Effector memory CD4-positive, alpha-beta T cell (primary cell): ENCODE measurements at regions not wholly inside any gene's neighbourhood (a gene's known extent, or its start where the extent isn't known, plus 50 kb on each side); places are given as distances from the start of the nearest gene placed in this dataset.
"Not testable (repeated sequence)": the region's sequence is repeated elsewhere in the genome, so short reads cannot be mapped to it uniquely, and the experiment has no call there.

ENCODE experiments used
- DNase-seq, 3 donors: peaks; one replicate each; pipeline ENCODE4 v3.0.0-alpha.2; 2020
- H3K27ac ChIP-seq: 2 replicates; pipeline ENCODE4 v1.7.0; 2013; ENCODE audit warnings: mild to moderate bottlenecking, low read length, moderate library complexity; ENCODE audit not compliant: insufficient read depth, poor library complexity, severe bottlenecking
- H3K27me3 ChIP-seq: replicated peaks from 2 replicates; pipeline ENCODE4 v1.7.0; 2013; ENCODE audit warnings: mild to moderate bottlenecking, low read length; ENCODE audit not compliant: insufficient read depth, control insufficient read depth, poor library complexity, severe bottlenecking
- H3K36me3 ChIP-seq: 2 replicates; pipeline ENCODE4 v1.7.0; 2013; ENCODE audit warnings: mild to moderate bottlenecking, low read length, moderate library complexity; ENCODE audit not compliant: control insufficient read depth, insufficient read depth
- H3K4me1 ChIP-seq: 2 replicates; pipeline ENCODE4 v1.7.0; 2013; ENCODE audit warnings: low read length, mild to moderate bottlenecking; ENCODE audit not compliant: control insufficient read depth, insufficient read depth, poor library complexity, severe bottlenecking
- H3K4me3 ChIP-seq: 2 replicates; pipeline ENCODE4 v1.7.0; 2013; ENCODE audit warnings: low read length, low read depth, mild to moderate bottlenecking; ENCODE audit not compliant: insufficient read depth, poor library complexity, severe bottlenecking
- H3K9me3 ChIP-seq: 2 replicates; pipeline ENCODE4 v1.7.0; 2013; ENCODE audit warnings: mild to moderate bottlenecking, low read length, moderate library complexity; ENCODE audit not compliant: control insufficient read depth

GRCh38 chr3:186439725-186440124, 77.7 kb upstream of the DGKG start:
- H3K4me3 ChIP-seq, result no peak overlapping the region
- no peaks in the 10 kb centered on the region for H3K4me1 ChIP-seq
- no peaks in the 10 kb centered on the region for H3K27me3 ChIP-seq
- H3K36me3 ChIP-seq, result no peaks in the 10 kb centered on the region
- no peak overlapping the region for H3K27ac ChIP-seq
- H3K9me3 ChIP-seq, result no peaks in the 10 kb centered on the region
- no peak for DNase-seq

- not testable (repeated sequence) for H3K27me3 ChIP-seq, DNase-seq, H3K27ac ChIP-seq, H3K9me3 ChIP-seq, H3K36me3 ChIP-seq, H3K4me3 ChIP-seq, H3K4me1 ChIP-seq
Observed at GRCh38 chr3:186435332-186435731, 73.3 kb upstream of the DGKG start.

DNA sequence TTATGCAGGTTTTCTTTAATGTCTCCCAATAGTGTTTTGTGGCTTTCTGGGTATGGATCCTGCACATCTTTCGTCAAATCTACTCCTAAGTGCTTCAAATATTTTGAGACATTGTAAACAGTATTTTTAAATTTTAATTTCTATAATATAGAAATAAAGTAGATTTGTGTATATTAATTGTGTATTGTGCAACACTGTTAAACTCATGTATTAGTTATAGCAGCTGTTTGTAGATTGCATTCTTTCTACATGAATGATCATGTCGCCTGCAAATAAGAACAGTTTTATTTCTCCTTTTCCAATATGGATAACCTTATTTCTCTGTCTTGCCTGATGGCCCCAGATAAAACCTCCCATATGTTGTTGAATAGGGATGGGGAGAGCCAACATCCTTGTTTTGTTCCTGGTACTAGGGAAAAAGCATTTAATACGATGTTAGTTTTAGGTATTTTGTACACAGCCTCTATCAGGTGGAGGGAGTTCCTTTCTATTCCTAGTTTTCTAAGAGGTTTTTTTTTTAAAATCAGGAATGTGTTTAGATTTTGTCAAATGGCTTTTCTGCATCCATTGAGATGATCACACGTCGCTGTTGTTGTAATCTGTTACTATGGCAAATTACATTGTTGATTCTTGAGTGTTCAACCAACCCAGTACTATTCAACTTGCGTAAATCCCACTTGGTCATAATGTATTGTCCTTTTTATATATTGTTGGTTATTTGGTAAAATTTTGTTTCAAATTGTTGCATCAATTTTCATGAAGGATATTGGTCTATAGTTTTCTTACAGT, 71.1 kb upstream of the DGKG start:
- no peaks in the 10 kb centered on the region for H3K27me3 ChIP-seq
- H3K4me3 ChIP-seq, result no peak overlapping the region
- H3K4me1 ChIP-seq, result no peaks in the 10 kb centered on the region
- H3K27ac ChIP-seq, result no peak overlapping the region
- no peaks in the 10 kb centered on the region for H3K9me3 ChIP-seq
- H3K36me3 ChIP-seq, result no peaks in the 10 kb centered on the region
- DNase-seq, result no peak

DNA sequence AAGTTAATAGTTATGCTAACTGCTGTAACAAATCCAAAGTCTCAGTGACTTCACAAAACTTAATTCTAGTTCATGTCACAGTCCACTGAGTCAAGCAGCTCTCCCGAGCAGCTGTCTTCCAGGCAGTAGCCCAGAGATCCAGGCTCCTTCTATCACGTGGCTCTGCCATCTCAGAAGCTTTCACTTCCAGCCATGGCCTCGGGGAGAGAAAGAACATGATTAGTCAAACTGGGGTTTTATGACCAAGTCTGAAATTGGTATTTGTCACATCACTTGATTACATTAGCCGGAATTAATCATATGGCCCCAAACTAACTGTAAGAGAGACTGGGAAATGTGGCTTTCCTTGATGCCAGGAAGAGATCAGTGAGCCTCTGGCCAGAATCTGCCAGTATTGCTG, 70.2 kb upstream of the DGKG start:
- H3K4me3 ChIP-seq, result no peak overlapping the region
- H3K36me3 ChIP-seq, result no peaks in the 10 kb centered on the region
- DNase-seq, result no peak
- H3K9me3 ChIP-seq, result no peaks in the 10 kb centered on the region
- no peaks in the 10 kb centered on the region for H3K4me1 ChIP-seq
- H3K27me3 ChIP-seq, result no peaks in the 10 kb centered on the region
- H3K27ac ChIP-seq, result no peak overlapping the region

- H3K27ac ChIP-seq, result no peak overlapping the region
- no peaks in the 10 kb centered on the region for H3K4me1 ChIP-seq
- DNase-seq, result no peak
- H3K27me3 ChIP-seq, result no peaks in the 10 kb centered on the region
- no peaks in the 10 kb centered on the region for H3K36me3 ChIP-seq
- H3K9me3 ChIP-seq, result no peaks in the 10 kb centered on the region
- no peak overlapping the region for H3K4me3 ChIP-seq
Observed at GRCh38 chr3:186427627-186428281, 65.7 kb upstream of the DGKG start.

DNA sequence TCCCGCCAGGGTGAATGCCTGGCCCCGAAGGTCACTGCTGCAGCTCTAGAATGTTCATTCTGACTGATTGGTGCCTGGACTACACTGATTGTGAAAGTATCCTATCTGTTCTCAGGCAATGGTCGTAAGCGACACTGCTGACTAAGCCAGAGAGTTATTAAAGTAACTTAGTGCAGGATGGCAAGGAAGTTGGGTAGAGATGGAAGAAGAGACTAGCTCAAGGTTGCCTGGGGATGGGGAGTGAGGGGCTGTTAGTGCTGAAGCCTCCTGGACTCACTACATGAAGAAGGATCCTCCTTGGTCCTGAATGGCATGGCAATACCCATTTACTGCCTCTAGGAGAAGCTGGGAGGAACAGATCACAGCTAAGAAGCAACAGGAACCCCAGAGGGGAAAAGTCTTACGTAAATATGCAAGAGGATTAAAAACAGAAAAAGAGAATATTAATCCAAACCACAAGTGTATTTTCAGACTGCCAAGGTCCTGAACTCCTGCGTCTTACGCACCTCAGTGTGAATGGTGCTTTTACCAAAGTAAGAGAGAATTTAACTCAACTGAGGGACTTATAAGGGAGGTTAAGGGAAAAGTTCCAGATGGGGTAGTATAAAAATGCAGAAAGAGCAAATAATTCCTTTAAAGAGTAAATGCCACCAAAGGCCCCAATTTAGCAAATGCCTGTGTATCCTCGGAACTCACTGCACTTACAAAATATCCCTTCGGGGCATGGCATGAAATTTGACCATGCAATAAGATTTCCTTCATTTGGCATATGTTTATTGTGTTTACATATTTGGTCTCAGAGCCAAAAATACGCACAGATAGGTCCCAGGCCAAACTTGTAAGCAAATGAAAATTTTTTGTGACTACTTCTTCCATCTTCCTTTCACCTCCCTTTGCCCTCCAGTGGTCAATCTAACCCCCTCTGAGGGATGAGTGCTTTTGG, 64.0 kb upstream of the DGKG start:
- Histone ChIP-seq H3K9me3 (no peaks in the 10 kb centered on the region), H3K27me3 (no peaks in the 10 kb centered on the region), H3K27ac (no peak overlapping the region), H3K4me1 (no peaks in the 10 kb centered on the region), H3K4me3 (no peak overlapping the region), H3K36me3 (no peaks in the 10 kb centered on the region)
- DNase-seq, result no peak

DNA sequence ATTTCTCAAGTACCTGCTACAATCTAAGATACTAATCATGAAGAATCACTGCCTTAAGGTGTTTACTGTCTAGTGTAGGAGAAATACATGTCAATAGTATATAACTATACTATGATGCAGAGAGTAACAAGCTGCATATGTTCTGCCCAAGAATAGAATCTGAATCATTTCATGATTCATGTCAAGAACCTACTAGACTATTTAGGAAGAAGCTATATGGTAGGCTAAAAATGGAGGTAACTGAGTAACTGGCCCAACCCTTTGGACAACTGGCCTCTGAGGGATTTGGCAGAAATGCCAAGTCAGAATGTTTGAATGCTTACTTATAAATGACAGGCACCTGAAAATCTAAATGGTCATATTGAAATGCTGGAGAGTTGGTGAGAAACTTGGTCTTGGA, 59.9 kb upstream of the DGKG start:
- no peaks in the 10 kb centered on the region for H3K36me3 ChIP-seq
- no peaks in the 10 kb centered on the region for H3K9me3 ChIP-seq
- H3K4me1 ChIP-seq, result no peaks in the 10 kb centered on the region
- DNase-seq, result no peak
- no peaks in the 10 kb centered on the region for H3K27me3 ChIP-seq
- no peak overlapping the region for H3K4me3 ChIP-seq
- H3K27ac ChIP-seq, result no peak overlapping the region

GRCh38 chr3:186418671-186419145, 56.7 kb upstream of the DGKG start:
- peaks cover 3% of the 10 kb centered on the region for H3K4me1 ChIP-seq
- no peaks in the 10 kb centered on the region for H3K9me3 ChIP-seq
- no peak for DNase-seq
- no peak overlapping the region for H3K27ac ChIP-seq
- H3K27me3 ChIP-seq, result no peaks in the 10 kb centered on the region
- H3K36me3 ChIP-seq, result no peaks in the 10 kb centered on the region
- no peak overlapping the region for H3K4me3 ChIP-seq

GRCh38 chr3:186417791-186418190, 55.8 kb upstream of the DGKG start:
- H3K27ac ChIP-seq, result no peak overlapping the region
- H3K27me3 ChIP-seq, result no peaks in the 10 kb centered on the region
- H3K9me3 ChIP-seq, result no peaks in the 10 kb centered on the region
- no peak overlapping the region for H3K4me3 ChIP-seq
- H3K4me1 ChIP-seq, result peaks cover 3% of the 10 kb centered on the region
- DNase-seq, result no peak
- no peaks in the 10 kb centered on the region for H3K36me3 ChIP-seq
